ENCODE measurements at regions not wholly inside any gene's neighbourhood (a gene's known extent, or its start where the extent isn't known, plus 50 kb on each side); places are given as distances from the start of the nearest gene placed in this dataset.
"Not testable (repeated sequence)": the region's sequence is repeated elsewhere in the genome, so short reads cannot be mapped to it uniquely, and the experiment has no call there.

GRCh38 chr10:53489335-53490182 lies 717.0 kb upstream of the MBL2 start:
- no peak for ATAC-seq
- intact Hi-C loops (cut with micrococcal nuclease) = no loop called here
- no peak for DNase-seq
- no peaks in the 10 kb centered on the region for H3K36me3 Mint-ChIP-seq (ENCODE audit: low read depth)
- TF ChIP-seq, protein P1, sequence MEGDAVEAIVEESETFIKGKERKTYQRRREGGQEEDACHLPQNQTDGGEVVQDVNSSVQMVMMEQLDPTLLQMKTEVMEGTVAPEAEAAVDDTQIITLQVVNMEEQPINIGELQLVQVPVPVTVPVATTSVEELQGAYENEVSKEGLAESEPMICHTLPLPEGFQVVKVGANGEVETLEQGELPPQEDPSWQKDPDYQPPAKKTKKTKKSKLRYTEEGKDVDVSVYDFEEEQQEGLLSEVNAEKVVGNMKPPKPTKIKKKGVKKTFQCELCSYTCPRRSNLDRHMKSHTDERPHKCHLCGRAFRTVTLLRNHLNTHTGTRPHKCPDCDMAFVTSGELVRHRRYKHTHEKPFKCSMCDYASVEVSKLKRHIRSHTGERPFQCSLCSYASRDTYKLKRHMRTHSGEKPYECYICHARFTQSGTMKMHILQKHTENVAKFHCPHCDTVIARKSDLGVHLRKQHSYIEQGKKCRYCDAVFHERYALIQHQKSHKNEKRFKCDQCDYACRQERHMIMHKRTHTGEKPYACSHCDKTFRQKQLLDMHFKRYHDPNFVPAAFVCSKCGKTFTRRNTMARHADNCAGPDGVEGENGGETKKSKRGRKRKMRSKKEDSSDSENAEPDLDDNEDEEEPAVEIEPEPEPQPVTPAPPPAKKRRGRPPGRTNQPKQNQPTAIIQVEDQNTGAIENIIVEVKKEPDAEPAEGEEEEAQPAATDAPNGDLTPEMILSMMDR (IDR thresholded peaks at IDR 0.05) = no peak
- peaks cover 32% of the 10 kb centered on the region for H3K9me3 Mint-ChIP-seq
- ChIA-PET POLR2A (no interaction called here), CTCF (no interaction called here)
- no peaks in the 10 kb centered on the region for H3K27me3 Mint-ChIP-seq
- H3K4me1 Mint-ChIP-seq (ENCODE audit: low read depth) = no peaks in the 10 kb centered on the region
- no peak overlapping the region for H3K4me3 Mint-ChIP-seq
- H3K27ac Mint-ChIP-seq = no peak overlapping the region

- H3K27ac Mint-ChIP-seq = no peak overlapping the region
- DNase-seq (no peak), ATAC-seq (no peak)
- H3K4me1 Mint-ChIP-seq (ENCODE audit: low read depth) = no peaks in the 10 kb centered on the region
- H3K27me3 Mint-ChIP-seq = no peaks in the 10 kb centered on the region
- no peak overlapping the region for H3K4me3 Mint-ChIP-seq
- intact Hi-C loops (cut with micrococcal nuclease) = no loop called here
- H3K36me3 Mint-ChIP-seq (ENCODE audit: low read depth) = no peaks in the 10 kb centered on the region
- POLR2A ChIA-PET = no interaction called here
- H3K9me3 Mint-ChIP-seq = peaks cover 28% of the 10 kb centered on the region
- TF ChIP-seq, protein P1 (IDR thresholded peaks at IDR 0.05) = no peak
- CTCF ChIA-PET = no interaction called here
Measured at GRCh38 chr10:53487019-53487983, 714.7 kb upstream of the MBL2 start.

- H3K27me3 Mint-ChIP-seq; H3K4me1 Mint-ChIP-seq (ENCODE audit: low read depth); CTCF ChIA-PET; H3K36me3 Mint-ChIP-seq (ENCODE audit: low read depth); POLR2A ChIA-PET; H3K27ac Mint-ChIP-seq; DNase-seq; H3K4me3 Mint-ChIP-seq; intact Hi-C loops (cut with micrococcal nuclease); ATAC-seq: not testable (repeated sequence)
- H3K9me3 Mint-ChIP-seq = peaks cover 24% of the 10 kb centered on the region
Measured at GRCh38 chr10:53485422-53485821, 712.8 kb upstream of the MBL2 start.

- Mint-ChIP-seq H3K36me3 (ENCODE audit: low read depth) (no peaks in the 10 kb centered on the region), H3K4me1 (ENCODE audit: low read depth) (no peaks in the 10 kb centered on the region), H3K27ac (no peak overlapping the region), H3K9me3 (peaks cover 1% of the 10 kb centered on the region), H3K4me3 (no peak overlapping the region), H3K27me3 (no peaks in the 10 kb centered on the region)
- ChIA-PET CTCF (no interaction called here), POLR2A (no interaction called here)
- intact Hi-C loops (cut with micrococcal nuclease) = no loop called here
- TF ChIP-seq, protein P1 (IDR thresholded peaks at IDR 0.05) = no peak
- DNase-seq (no peak), ATAC-seq (no peak)
Measured at GRCh38 chr10:53479365-53479764, 706.8 kb upstream of the MBL2 start.

DNA sequence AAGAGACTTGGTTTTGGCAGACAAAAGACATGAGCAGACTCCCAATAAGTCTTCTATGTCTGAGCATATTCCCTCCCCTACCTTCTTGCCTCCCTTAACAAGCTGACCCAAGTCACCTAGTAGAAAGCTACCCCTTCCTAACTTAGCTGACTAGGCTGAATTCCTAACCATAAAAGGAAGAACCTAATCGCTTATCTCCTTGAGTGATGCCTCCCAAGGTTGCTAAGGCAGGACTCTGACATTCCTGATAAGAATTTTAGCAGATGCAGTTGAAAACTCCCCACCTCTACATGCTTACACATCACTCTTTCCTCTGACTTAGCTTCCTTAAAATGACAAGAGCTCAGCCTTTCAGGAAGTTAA lies 704.7 kb upstream of the MBL2 start:
- CTCF ChIA-PET = no interaction called here
- ATAC-seq (no peak), DNase-seq (no peak)
- no peaks in the 10 kb centered on the region for H3K36me3 Mint-ChIP-seq (ENCODE audit: low read depth)
- no peaks in the 10 kb centered on the region for H3K4me1 Mint-ChIP-seq (ENCODE audit: low read depth)
- H3K9me3 Mint-ChIP-seq = peaks cover 1% of the 10 kb centered on the region
- no peaks in the 10 kb centered on the region for H3K27me3 Mint-ChIP-seq
- POLR2A ChIA-PET = no interaction called here
- TF ChIP-seq, protein P1 (IDR thresholded peaks at IDR 0.05) = no peak
- H3K27ac Mint-ChIP-seq = no peak overlapping the region
- intact Hi-C loops (cut with micrococcal nuclease) = no loop called here
- H3K4me3 Mint-ChIP-seq = no peak overlapping the region
